HCT116 (cell line): ENCODE measurements at regions not wholly inside any gene's neighbourhood (a gene's known extent, or its start where the extent isn't known, plus 50 kb on each side); places are given as distances from the start of the nearest gene placed in this dataset.

ENCODE experiments used
- ATAC-seq: fragments of 200-7000 bp; cut with Tn5 transposase; 2 replicates; pipeline ENCODE4 v1.9.1; 2020; ENCODE audit warnings: mild to moderate bottlenecking, moderate library complexity
- BruUV-seq: library from RNA; stranded (reverse); fragments of 400-500 nt; replicated peaks from 2 replicates; lab custom pipeline; 2021; lab: Mats Ljungman, UMichigan
- CTCF ChIA-PET: fragments of 300-600 bp; sonication (Branson Sonifier 250); formaldehyde crosslinking; loops from one replicate; lab custom pipeline; 2021; ENCODE audit warnings: antibody characterized with exemption; lab: Charles Lee
- POLR2A ChIA-PET: fragments of 300-600, 350-600 bp; sonication (Branson Sonifier 250); formaldehyde crosslinking; loops from one replicate; lab custom pipeline; 2021; ENCODE audit warnings: antibody characterized with exemption; lab: Charles Lee
- RAD21 ChIA-PET, 2 experiments: fragments of 300-600 bp; sonication (Branson Sonifier 250); formaldehyde crosslinking; loops; one replicate each; lab custom pipeline; 2023; ENCODE audit warnings: low total read pairs in 2 of 2; ENCODE audit not compliant: uncharacterized antibody in 2 of 2, unreplicated experiment in 2 of 2, low non-redundant PET in 1 of 2; lab: Charles Lee
- DNase-seq: peaks from one replicate; pipeline ENCODE4 v3.0.0-alpha.2; 2010; ENCODE audit warnings: low read depth, low spot score
- H2AFZ ChIP-seq: fragments of 200-600 bp; shearing (Covaris generic), sonication (generic); 2 replicates; pipeline ENCODE4 v1.6.1; 2017; ENCODE audit warnings: low read depth, mixed run types, mixed read lengths, antibody characterized with exemption, low read length; ENCODE audit not compliant: poor library complexity, severe bottlenecking
- H3K27ac ChIP-seq: 2 replicates; pipeline ENCODE4 v1.5.1; 2012; ENCODE audit warnings: low read depth, low read length
- H3K27me3 ChIP-seq: fragments of 200-600 bp; sonication (generic); 2 replicates; pipeline ENCODE4 v1.6.1; 2016; ENCODE audit warnings: mixed run types, low read length, mixed read lengths; ENCODE audit not compliant: insufficient read depth
- H3K36me3 ChIP-seq, 2 experiments: fragments of 200-500 bp in 1 of 2; fragments of 200-600 bp in 1 of 2; sonication (Bioruptor generic) in 1 of 2; sonication (generic) in 1 of 2; 2 replicates each; pipeline versions ENCODE4 v1.5.1 to v1.6.1; 2014 to 2016; ENCODE audit warnings: low read length in 2 of 2, inconsistent platforms in 1 of 2, mixed read lengths in 1 of 2, mixed run types in 1 of 2; ENCODE audit not compliant: insufficient read depth in 2 of 2, control insufficient read depth in 1 of 2
- H3K4me1 ChIP-seq, 2 experiments: fragments of 200-600 bp in 1 of 2; sonication (generic) in 1 of 2; 2 replicates each; pipeline versions ENCODE4 v1.5.1 to v1.6.1; 2012 to 2017; ENCODE audit warnings: low read length in 2 of 2, inconsistent platforms in 1 of 2, mild to moderate bottlenecking in 1 of 2, mixed read lengths in 1 of 2, mixed run types in 1 of 2, moderate library complexity in 1 of 2; ENCODE audit not compliant: insufficient read depth in 2 of 2, control insufficient read depth in 1 of 2
- H3K4me2 ChIP-seq: fragments of 200-600 bp; sonication (generic); 2 replicates; pipeline ENCODE4 v1.6.1; 2017; ENCODE audit warnings: mixed run types, low read length, mixed read lengths
- H3K4me3 ChIP-seq, 2 experiments: fragments of 200-600 bp in 1 of 2; sonication (generic) in 1 of 2; replicated peaks in 1 of 2; 2 replicates each; pipeline ENCODE4 v1.5.1; 2011 to 2016; ENCODE audit warnings: low read length in 2 of 2, control low read depth in 1 of 2, low read depth in 1 of 2, mild to moderate bottlenecking in 1 of 2, mixed read lengths in 1 of 2, mixed run types in 1 of 2
- H3K79me2 ChIP-seq: fragments of 200-600 bp; sonication (generic); 2 replicates; pipeline ENCODE4 v1.6.1; 2017; ENCODE audit warnings: mild to moderate bottlenecking, mixed run types, low read length, moderate library complexity, mixed read lengths; ENCODE audit not compliant: insufficient read depth
- H3K9ac ChIP-seq: fragments of 200-600 bp; sonication (generic); 2 replicates; pipeline ENCODE4 v1.6.1; 2016; ENCODE audit warnings: low read length, mixed read lengths
- H3K9me2 ChIP-seq: fragments of 200-600 bp; sonication (generic), shearing (Covaris generic); 2 replicates; pipeline ENCODE4 v1.6.1; 2017; ENCODE audit warnings: mixed run types, mild to moderate bottlenecking, moderate library complexity; ENCODE audit not compliant: insufficient read depth
- H3K9me3 ChIP-seq, 2 experiments: fragments of 200-500 bp in 1 of 2; fragments of 200-600 bp in 1 of 2; sonication (Bioruptor generic) in 1 of 2; sonication (generic) in 1 of 2; 2 replicates each; pipeline ENCODE4 v1.6.1; 2014 to 2017; ENCODE audit warnings: low read length in 2 of 2, mixed read lengths in 2 of 2, inconsistent platforms in 1 of 2, low read depth in 1 of 2, mild to moderate bottlenecking in 1 of 2, mixed run types in 1 of 2, moderate library complexity in 1 of 2; ENCODE audit not compliant: control insufficient read depth in 1 of 2, insufficient read depth in 1 of 2
- H4K20me1 ChIP-seq: fragments of 200-600 bp; sonication (generic), shearing (Covaris generic); 2 replicates; pipeline ENCODE4 v1.6.1; 2017; ENCODE audit warnings: mixed run types, mild to moderate bottlenecking, moderate library complexity; ENCODE audit not compliant: insufficient read depth
- CBX3 ChIP-seq: IDR thresholded peaks from 2 replicates; pipeline ENCODE4 v1.6.1; 2012; ENCODE audit warnings: low read depth
- CEBPB ChIP-seq: IDR thresholded peaks from 2 replicates; pipeline ENCODE4 v1.6.1; 2012; ENCODE audit warnings: low read depth
- CTCF ChIP-seq, 3 experiments: fragments of 200-600 bp in 1 of 3; sonication (generic) in 1 of 3; IDR thresholded peaks in 2 of 3; conservative IDR thresholded peaks in 1 of 3; 2 replicates each; pipeline ENCODE4 v1.5.1; 2012 to 2017; ENCODE audit warnings: low read depth in 2 of 3, low read length in 2 of 3, antibody characterized with exemption in 1 of 3, borderline replicate concordance in 1 of 3, control low read depth in 1 of 3, mild to moderate bottlenecking in 1 of 3, mixed read lengths in 1 of 3, mixed run types in 1 of 3, moderate library complexity in 1 of 3; ENCODE audit not compliant: insufficient read depth in 1 of 3
- EGR1 ChIP-seq: IDR thresholded peaks from 2 replicates; pipeline ENCODE4 v1.6.1; 2012; ENCODE audit warnings: low read depth
- ELF1 ChIP-seq: IDR thresholded peaks from 2 replicates; pipeline ENCODE4 v1.6.1; 2012; ENCODE audit warnings: low read depth, borderline replicate concordance
- EZH2phosphoT487 ChIP-seq: fragments of 200-600 bp; IDR thresholded peaks from 2 replicates; pipeline ENCODE4 v1.6.1; 2018; ENCODE audit warnings: antibody characterized with exemption, borderline replicate concordance
- FOSL1 ChIP-seq: IDR thresholded peaks from 2 replicates; pipeline ENCODE4 v1.6.1; 2012; ENCODE audit warnings: low read depth
- POLR2A ChIP-seq: IDR thresholded peaks from 2 replicates; pipeline ENCODE4 v1.7.0; 2011; ENCODE audit warnings: borderline replicate concordance; ENCODE audit not compliant: insufficient read depth, insufficient read length; ENCODE audit errors: extremely low read depth
- RAD21 ChIP-seq: IDR thresholded peaks from 2 replicates; pipeline ENCODE4 v1.6.1; 2012; ENCODE audit warnings: low read depth, mild to moderate bottlenecking
- SIN3A ChIP-seq: IDR thresholded peaks from 2 replicates; pipeline ENCODE4 v1.6.1; 2012; ENCODE audit warnings: low read depth
- SP1 ChIP-seq: IDR thresholded peaks from 2 replicates; pipeline ENCODE4 v1.6.1; 2012; ENCODE audit warnings: low read depth
- SRF ChIP-seq: IDR thresholded peaks from 2 replicates; pipeline ENCODE4 v1.6.1; 2012; ENCODE audit warnings: low read depth
- TCF7L2 ChIP-seq: IDR thresholded peaks from 2 replicates; pipeline ENCODE4 v1.7.0; 2011; ENCODE audit warnings: borderline replicate concordance, inconsistent platforms; ENCODE audit not compliant: insufficient read depth, insufficient read length; ENCODE audit errors: extremely low read depth
- YY1 ChIP-seq: IDR thresholded peaks from 2 replicates; pipeline ENCODE4 v1.6.1; 2011; ENCODE audit warnings: low read length, low read depth, moderate library complexity, mild to moderate bottlenecking; ENCODE audit not compliant: insufficient replicate concordance; ENCODE audit errors: extremely low read depth
- ZFX ChIP-seq: fragments of 450-650 bp; IDR thresholded peaks from 2 replicates; pipeline ENCODE4 v1.6.1; 2017
- ZNF274 ChIP-seq: fragments of 200-500 bp; sonication (Bioruptor generic); IDR thresholded peaks from 2 replicates; pipeline ENCODE4 v1.6.1; 2014; ENCODE audit warnings: mild to moderate bottlenecking, low read depth, low read length, inconsistent platforms
- intact Hi-C: fragments of 100-400 bp; cut with micrococcal nuclease; formaldehyde crosslinking; loops from 2 replicates; pipeline ENCODE4 v1.10.0; 2022
- TF ChIP-seq, protein P1 (sequence below): IDR thresholded peaks from 2 replicates; pipeline ENCODE4 v1.6.1; 2012
- TF ChIP-seq, protein P2 (sequence below): IDR thresholded peaks from 2 replicates; pipeline ENCODE4 v1.6.1; 2012

DNA sequence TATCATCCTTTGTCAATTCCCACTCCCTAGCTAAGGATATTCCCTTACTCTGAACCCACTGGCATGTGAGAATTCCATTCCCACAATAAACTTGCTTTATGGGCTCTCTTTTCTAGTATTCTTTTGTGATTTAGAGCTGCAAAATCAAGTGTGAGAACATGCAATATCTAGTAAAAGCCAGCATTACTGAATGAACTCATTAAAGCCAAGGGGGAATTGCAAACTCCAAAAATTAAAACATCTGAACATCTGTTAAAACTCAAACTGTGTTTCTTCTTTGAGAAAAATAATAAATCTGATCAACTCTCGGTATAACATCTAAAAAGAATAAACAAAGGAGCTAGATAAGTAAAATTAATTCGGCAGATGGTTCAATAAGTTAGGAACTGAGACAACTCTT lies 53.1 kb upstream of the MPDZ start:
- Histone ChIP-seq H3K4me1 (no peaks in the 10 kb centered on the region), H3K36me3 (no peaks in the 10 kb centered on the region), H3K4me3 (no peak overlapping the region), H3K9me3 (no peaks in the 10 kb centered on the region)
- intact Hi-C loops = no loop called here
- RAD21 ChIA-PET = no interaction called here
- no TSS peak for BruUV-seq
- TF ChIP-seq SRF (no peak), YY1 (no peak), SP1 (no peak), ELF1 (no peak), ZFX (no peak), EZH2phosphoT487 (no peak), FOSL1 (no peak), CEBPB (no peak), TCF7L2 (no peak)
- TF ChIP-seq, protein P1, sequence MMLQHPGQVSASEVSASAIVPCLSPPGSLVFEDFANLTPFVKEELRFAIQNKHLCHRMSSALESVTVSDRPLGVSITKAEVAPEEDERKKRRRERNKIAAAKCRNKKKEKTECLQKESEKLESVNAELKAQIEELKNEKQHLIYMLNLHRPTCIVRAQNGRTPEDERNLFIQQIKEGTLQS = no peak
- TF ChIP-seq, all 23 proteins: peak for 0
- ChIA-PET POLR2A (no interaction called here), CTCF (interaction anchor here (1.1 kb wide), 1 partner anchor 19 kb away, joined by 4 read pairs; no protein-coding TSS in a partner anchor)
- H3K79me2 ChIP-seq = no peaks in the 10 kb centered on the region
- H4K20me1 ChIP-seq = no peaks in the 10 kb centered on the region
- DNase-seq = no peak
- ATAC-seq = no peak
- no peak overlapping the region for H3K27ac ChIP-seq
- no peak overlapping the region for H3K4me2 ChIP-seq
- H2AFZ ChIP-seq = no peak overlapping the region
- no peak overlapping the region for H3K9ac ChIP-seq
- no peaks in the 10 kb centered on the region for H3K27me3 ChIP-seq
- H3K9me2 ChIP-seq = no peaks in the 10 kb centered on the region

- H2AFZ ChIP-seq = no peak overlapping the region
- H3K9me2 ChIP-seq = no peaks in the 10 kb centered on the region
- H3K27me3 ChIP-seq = no peaks in the 10 kb centered on the region
- RAD21 ChIA-PET = no interaction called here
- POLR2A ChIA-PET = no interaction called here
- no peaks in the 10 kb centered on the region for H3K9me3 ChIP-seq
- intact Hi-C loops = no loop called here
- no peak overlapping the region for H3K27ac ChIP-seq
- H3K9ac ChIP-seq = no peak overlapping the region
- DNase-seq (no peak), ATAC-seq (no peak)
- no TSS peak for BruUV-seq
- no peaks in the 10 kb centered on the region for H3K36me3 ChIP-seq
- H3K4me2 ChIP-seq = no peak overlapping the region
- H3K4me1 ChIP-seq = no peaks in the 10 kb centered on the region
- no peaks in the 10 kb centered on the region for H4K20me1 ChIP-seq
- no peaks in the 10 kb centered on the region for H3K79me2 ChIP-seq
- CTCF ChIA-PET = no interaction called here
- H3K4me3 ChIP-seq = no peak overlapping the region
- TF ChIP-seq CBX3 (no peak), RAD21 (no peak), ZNF274 (no peak), EZH2phosphoT487 (no peak), ZFX (no peak), CTCF (IDR thresholded peaks at IDR 0.05 in 2 of 3, conservative IDR thresholded peaks at IDR 0.05 in 1 of 3; ENCODE audit: borderline replicate concordance in 1 of 3, insufficient read depth in 1 of 3, low read depth in 2 of 3, low read length in 2 of 3) (no peak), YY1 (no peak), SRF (no peak), SIN3A (no peak), SP1 (no peak), POLR2A (no peak), TCF7L2 (no peak), EGR1 (no peak), FOSL1 (no peak)
- TF ChIP-seq, protein P1 = no peak
- TF ChIP-seq, protein P2, sequence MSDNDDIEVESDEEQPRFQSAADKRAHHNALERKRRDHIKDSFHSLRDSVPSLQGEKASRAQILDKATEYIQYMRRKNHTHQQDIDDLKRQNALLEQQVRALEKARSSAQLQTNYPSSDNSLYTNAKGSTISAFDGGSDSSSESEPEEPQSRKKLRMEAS = no peak
Observed at GRCh38 chr9:13331320-13331719, 51.8 kb upstream of the MPDZ start.
